GM18508 (cell line): ENCODE measurements at regions not wholly inside any gene's neighbourhood (a gene's known extent, or its start where the extent isn't known, plus 50 kb on each side); places are given as distances from the start of the nearest gene placed in this dataset.
"Not testable (repeated sequence)": the region's sequence is repeated elsewhere in the genome, so short reads cannot be mapped to it uniquely, and the experiment has no call there.

ENCODE experiments used
- ATAC-seq: cut with Tn5 transposase; IDR thresholded peaks from one replicate; pipeline ENCODE4 v1.9.1; 2021; ENCODE audit warnings: moderate number of reproducible peaks; ENCODE audit not compliant: insufficient read depth, unreplicated experiment

- ATAC-seq, result no peak
These were observed 2168.8 kb upstream of the RAG2 start for GRCh38 chr11:38766796-38767195.

DNA sequence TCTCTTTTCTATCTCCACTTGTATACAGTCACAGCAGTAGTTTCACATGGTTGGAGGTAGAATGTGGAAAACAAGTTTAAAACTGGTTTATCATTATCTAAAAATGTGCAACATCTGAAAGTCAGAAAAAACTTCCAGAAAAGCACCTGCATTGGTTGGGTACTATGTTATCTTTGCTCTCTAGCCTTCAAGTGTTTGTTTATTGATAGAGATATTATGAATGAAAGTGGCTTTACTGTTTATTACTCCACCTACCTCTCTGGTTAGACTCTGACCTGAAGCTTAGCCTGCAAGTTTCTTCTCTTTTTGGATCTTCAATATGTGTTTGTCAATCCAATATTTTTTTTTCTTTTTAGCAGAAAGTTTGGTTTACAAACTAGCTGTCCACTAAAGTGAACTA, 2161.4 kb upstream of the RAG2 start:
- no peak for ATAC-seq

DNA sequence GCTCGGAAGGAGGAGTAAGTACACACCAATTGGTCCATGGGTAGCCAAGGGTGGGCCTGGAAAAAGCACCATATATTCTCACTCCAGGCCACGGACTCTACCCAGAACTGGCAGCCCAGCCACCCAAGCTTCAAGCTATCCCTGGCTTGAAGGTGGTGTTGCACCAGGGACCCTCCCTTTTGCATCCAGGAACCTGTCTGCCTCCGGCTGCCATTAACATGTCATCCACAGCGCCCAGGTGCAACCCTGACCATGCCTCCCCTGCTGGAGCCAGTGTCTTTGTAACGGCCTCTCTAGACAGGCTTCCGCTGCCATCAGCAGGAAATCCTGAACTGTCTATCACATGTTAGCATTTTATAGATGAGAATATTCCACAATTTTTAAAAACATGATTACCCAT, 2158.5 kb upstream of the RAG2 start:
- no peak for ATAC-seq

DNA sequence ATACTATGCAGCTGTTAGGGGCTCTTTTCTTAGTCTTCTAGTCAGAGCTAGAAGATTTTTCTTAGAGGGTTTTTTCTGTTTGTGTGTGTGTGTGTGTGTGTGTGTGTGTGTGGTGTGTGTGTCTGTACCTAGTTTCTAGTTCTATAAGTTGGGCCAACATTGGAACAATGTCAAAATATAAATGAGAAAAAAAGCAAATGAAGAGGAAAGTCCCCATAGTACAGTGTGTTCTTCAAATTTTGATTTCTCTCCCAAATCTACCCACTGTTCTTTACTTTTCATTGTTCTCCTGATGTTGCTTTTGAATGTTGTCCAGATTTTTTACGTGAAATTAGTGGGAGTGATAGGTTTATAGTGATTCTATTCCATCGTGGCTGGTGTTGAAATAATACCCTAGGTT, 2153.4 kb upstream of the RAG2 start:
- no peak for ATAC-seq

DNA sequence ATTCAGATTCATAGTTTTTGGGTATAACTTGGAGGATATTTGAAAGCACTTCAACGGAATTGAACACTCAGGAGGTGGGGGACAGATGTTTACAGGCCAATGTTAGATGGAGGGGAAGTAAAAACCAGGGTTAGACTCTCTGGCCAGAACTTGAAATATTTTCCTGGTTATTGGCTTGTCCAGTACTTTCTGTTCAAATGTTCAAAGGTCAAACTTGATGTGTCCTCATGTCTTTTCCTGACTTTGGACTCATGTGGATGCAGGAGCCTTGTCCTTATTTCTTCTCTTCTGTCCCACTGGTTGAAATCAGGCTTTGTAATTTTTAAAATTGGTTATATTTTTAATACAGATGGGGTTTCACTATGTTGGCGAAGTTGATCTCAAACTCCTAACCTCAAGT, 2148.5 kb upstream of the RAG2 start:
- ATAC-seq, result not testable (repeated sequence)

- ATAC-seq, result no peak
These were observed 2125.3 kb upstream of the RAG2 start for GRCh38 chr11:38723361-38723760.

GRCh38 chr11:38721586-38722315, 2123.7 kb upstream of the RAG2 start:
- no peak for ATAC-seq

- no peak for ATAC-seq
These were observed 2120.6 kb upstream of the RAG2 start for GRCh38 chr11:38718659-38719058.

DNA sequence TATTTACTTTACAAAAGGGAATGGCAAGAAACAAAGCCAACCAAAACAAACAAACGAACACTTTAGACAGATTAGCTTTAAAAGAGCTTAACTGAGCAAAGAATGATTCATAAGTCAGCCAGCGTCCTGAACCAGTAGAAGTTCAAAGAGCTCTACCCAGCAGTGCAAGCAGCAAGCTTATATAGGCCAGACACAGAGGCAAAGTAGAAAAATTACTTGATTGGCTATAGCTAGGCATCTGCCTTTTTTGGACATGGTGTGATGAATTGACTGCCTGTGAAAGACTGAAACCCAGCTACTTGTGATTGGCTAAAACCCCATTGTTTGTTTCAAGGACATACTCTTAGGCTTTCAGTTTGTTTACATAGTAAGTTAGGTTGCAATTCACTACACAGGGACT, 2120.0 kb upstream of the RAG2 start:
- ATAC-seq, result no peak

- ATAC-seq, result no peak
These were observed 2113.1 kb upstream of the RAG2 start for GRCh38 chr11:38711110-38711509.

DNA sequence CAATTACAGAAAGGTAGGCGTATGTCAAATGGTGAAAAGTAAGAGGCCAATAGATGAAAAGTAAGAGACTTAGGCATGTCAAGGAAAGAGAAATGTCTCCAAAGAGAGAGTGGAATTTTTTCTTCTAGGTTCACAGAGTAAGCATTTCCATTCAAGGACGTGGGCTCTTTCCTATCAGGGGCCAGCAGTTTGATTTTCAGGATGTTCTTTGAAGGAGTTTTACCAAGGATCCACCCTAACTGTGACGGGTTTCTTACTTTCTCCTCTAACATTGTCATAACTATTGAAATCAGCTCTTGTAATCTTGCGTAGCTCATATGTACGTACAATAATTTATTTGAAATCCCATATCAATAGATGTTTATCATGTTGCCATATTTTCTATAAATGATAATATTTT, 2112.2 kb upstream of the RAG2 start:
- ATAC-seq, result no peak

- no peak for ATAC-seq
These were observed 2102.1 kb upstream of the RAG2 start for GRCh38 chr11:38700111-38700510.

GRCh38 chr11:38693306-38693705, 2095.3 kb upstream of the RAG2 start:
- ATAC-seq, result no peak

- ATAC-seq, result not testable (repeated sequence)
These were observed 2092.2 kb upstream of the RAG2 start for GRCh38 chr11:38690211-38690610.

DNA sequence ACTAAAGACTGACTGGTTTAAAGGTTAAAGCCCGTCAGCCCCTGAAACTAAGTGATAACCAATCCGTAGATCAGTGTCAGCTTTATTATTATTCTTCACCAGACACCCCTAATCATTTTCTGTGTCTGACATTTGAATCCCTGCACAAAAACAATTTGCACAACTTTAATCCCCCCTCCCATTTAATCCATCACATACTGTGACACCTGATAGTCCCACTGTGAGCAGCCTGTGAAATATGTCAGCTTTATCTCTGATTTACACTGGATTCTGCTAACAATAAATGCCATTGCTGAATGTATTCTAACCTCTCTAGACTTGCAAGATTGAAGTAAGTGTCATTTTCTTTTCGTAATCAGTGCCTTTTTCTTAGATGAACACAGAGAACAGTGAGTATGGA, 2089.0 kb upstream of the RAG2 start:
- no peak for ATAC-seq

- no peak for ATAC-seq
These were observed 2085.4 kb upstream of the RAG2 start for GRCh38 chr11:38683484-38683883.

DNA sequence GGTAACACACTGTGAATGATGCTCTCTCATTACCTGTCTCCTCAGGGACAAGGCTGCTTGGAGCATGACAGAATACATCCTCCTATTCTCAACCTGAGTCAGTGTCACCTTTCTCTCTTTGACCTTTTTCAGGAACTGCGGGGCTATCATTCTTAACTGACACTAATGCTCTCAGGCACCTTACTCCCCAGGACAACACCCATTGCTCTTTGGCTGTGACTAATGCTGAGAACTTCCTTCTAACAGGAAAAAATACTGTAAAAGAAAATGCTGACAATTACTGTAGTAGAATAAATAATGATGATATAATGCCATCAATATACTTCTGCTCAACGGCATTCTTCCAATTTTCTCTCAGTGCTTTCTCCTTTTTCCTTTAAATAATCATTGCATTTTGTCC, 2082.7 kb upstream of the RAG2 start:
- no peak for ATAC-seq

DNA sequence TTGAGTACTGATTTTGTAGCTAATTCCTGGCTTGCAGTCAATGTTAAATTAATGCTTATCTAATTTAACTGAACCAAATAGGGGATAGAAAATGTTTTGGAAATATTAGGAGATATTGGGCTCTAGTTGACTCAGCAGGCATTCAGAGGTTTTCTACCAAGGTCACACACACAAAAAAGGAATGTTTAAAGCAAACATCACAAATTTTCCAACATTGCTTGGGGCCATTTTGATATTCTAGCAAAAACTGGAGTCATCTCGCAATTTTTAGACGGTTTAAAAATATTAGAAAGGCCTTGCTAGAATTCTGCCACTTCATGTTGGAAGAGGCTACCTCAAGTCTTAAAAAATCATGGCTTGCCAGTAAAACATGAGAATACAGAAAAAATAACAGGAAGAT, 2082.1 kb upstream of the RAG2 start:
- ATAC-seq, result no peak

- no peak for ATAC-seq
These were observed 2074.4 kb upstream of the RAG2 start for GRCh38 chr11:38672445-38672844.

DNA sequence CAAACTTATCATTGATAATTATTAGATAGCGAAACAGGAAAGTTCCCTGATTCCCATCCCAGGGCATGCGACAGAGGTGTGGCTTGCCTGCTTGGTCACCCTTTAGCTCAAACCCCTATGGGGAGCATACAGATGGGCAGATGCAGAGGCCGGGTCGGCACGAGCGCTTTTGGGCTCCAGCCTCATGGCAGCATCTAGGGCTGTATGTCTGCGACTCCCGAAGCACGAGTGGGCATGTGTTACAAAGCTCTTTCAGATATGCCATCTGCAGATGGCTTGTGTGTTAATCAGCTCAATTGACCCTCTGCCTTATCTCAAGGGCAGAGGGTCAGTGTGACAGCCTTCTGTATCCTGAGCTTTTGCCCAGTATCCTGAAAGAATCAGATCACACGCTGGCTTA, 2069.3 kb upstream of the RAG2 start:
- ATAC-seq, result no peak

GRCh38 chr11:38648604-38649003, 2050.6 kb upstream of the RAG2 start:
- ATAC-seq, result no peak

DNA sequence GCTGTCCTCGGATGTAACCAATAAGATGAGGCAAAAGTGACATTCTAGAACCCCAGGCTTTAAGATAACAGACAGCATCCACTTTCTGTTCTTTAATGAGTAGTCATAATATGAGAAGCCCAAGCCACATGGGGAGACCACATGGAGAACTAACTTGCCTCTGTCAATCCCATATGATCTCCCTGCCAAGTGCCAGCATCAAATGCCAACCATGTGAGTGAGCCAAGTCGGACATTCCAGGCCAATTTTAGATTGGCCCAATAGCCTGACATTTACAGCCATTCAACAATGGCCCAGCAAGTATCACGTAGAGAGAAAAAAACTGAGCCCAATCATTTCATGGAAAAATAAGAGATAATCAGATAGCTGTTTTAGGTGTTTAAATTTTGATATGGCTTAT, 2048.3 kb upstream of the RAG2 start:
- ATAC-seq, result no peak

DNA sequence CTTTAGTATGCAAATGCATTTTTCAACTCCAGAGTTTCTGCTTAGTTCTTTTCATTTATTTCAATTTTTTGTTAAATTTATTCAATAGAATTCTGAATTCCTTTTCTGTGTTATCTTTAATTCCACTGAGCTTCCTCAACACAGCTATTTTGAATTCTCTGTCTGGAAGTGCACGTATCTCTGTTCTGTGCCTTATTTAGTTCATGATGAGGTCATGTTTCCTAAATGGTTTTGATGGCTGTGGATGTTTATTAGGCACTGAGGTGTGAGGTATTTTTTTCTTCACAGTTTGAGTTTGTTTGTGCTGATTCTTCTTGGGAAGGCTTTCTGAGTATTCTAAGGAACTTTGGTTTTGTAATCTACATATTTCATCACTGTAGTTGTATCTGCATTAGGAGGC, 2042.8 kb upstream of the RAG2 start:
- no peak for ATAC-seq
